Fibroblast of lung (primary cell): ENCODE measurements at regions not wholly inside any gene's neighbourhood (a gene's known extent, or its start where the extent isn't known, plus 50 kb on each side); places are given as distances from the start of the nearest gene placed in this dataset.

Experiments
- DNase-seq, 2 donors: peaks; one replicate each; pipeline versions ENCODE4 v3.0.0 to v3.0.0-alpha.2; 2010; ENCODE audit warnings: low read depth in 2 of 2
- H2AFZ ChIP-seq: 2 replicates; pipeline ENCODE4 v1.5.1; 2012; ENCODE audit warnings: low read length, control low read depth, inconsistent platforms
- H3K27ac ChIP-seq: 2 replicates; pipeline ENCODE4 v1.5.1; 2011; ENCODE audit warnings: low read length, control low read depth; ENCODE audit not compliant: insufficient read depth
- H3K27me3 ChIP-seq: 2 replicates; pipeline ENCODE4 v1.5.1; 2011; ENCODE audit warnings: mild to moderate bottlenecking, low read length; ENCODE audit not compliant: control insufficient read depth, insufficient read depth
- H3K36me3 ChIP-seq: 2 replicates; pipeline ENCODE4 v1.5.1; 2011; ENCODE audit warnings: low read length; ENCODE audit not compliant: control insufficient read depth, insufficient read depth
- H3K4me1 ChIP-seq: 2 replicates; pipeline ENCODE4 v1.5.1; 2011; ENCODE audit warnings: low read length; ENCODE audit not compliant: control insufficient read depth, insufficient read depth; ENCODE audit errors: extremely low read depth
- H3K4me2 ChIP-seq: 2 replicates; pipeline ENCODE4 v1.5.1; 2011; ENCODE audit warnings: low read length, control low read depth; ENCODE audit not compliant: insufficient read depth; ENCODE audit errors: extremely low read depth
- H3K4me3 ChIP-seq, 4 experiments: fragments of 200-600 bp in 1 of 4; sonication (generic) in 1 of 4; replicated peaks in 1 of 4; 2 replicates each; pipeline ENCODE4 v1.5.1; 2011 to 2016; ENCODE audit warnings: low read length in 4 of 4, low read depth in 3 of 4, mild to moderate bottlenecking in 3 of 4, control low read depth in 2 of 4, inconsistent platforms in 1 of 4, mixed read lengths in 1 of 4; ENCODE audit not compliant: insufficient read depth in 1 of 4; ENCODE audit errors: control extremely low read depth in 1 of 4
- H3K79me2 ChIP-seq: 2 replicates; pipeline ENCODE4 v1.5.1; 2012; ENCODE audit warnings: mild to moderate bottlenecking, low read length, inconsistent platforms; ENCODE audit not compliant: control insufficient read depth, insufficient read depth
- H3K9ac ChIP-seq: 2 replicates; pipeline ENCODE4 v1.5.1; 2011; ENCODE audit warnings: mild to moderate bottlenecking, low read length, control low read depth; ENCODE audit not compliant: insufficient read depth
- H3K9me3 ChIP-seq: 2 replicates; pipeline ENCODE4 v1.5.1; 2012; ENCODE audit warnings: low read depth, low read length; ENCODE audit not compliant: control insufficient read depth, insufficient read depth
- H4K20me1 ChIP-seq: 2 replicates; pipeline ENCODE4 v1.5.1; 2011; ENCODE audit warnings: low read length; ENCODE audit not compliant: control insufficient read depth, insufficient read depth; ENCODE audit errors: extremely low read depth
- EZH2 ChIP-seq: IDR thresholded peaks from 2 replicates; pipeline ENCODE4 v1.5.1; 2012; ENCODE audit warnings: low read length, control low read depth, mild to moderate bottlenecking; ENCODE audit errors: missing control alignments
- TF ChIP-seq, protein P1 (sequence below), 2 donors: IDR thresholded peaks in 1 of 2; conservative IDR thresholded peaks in 1 of 2; 1 replicate in 1 of 2; 2 replicates in 1 of 2; pipeline ENCODE4 v1.5.1; 2011 to 2012; ENCODE audit warnings: low read length in 2 of 2, control low read depth in 1 of 2, inconsistent platforms in 1 of 2, low read depth in 1 of 2, mild to moderate bottlenecking in 1 of 2

DNA sequence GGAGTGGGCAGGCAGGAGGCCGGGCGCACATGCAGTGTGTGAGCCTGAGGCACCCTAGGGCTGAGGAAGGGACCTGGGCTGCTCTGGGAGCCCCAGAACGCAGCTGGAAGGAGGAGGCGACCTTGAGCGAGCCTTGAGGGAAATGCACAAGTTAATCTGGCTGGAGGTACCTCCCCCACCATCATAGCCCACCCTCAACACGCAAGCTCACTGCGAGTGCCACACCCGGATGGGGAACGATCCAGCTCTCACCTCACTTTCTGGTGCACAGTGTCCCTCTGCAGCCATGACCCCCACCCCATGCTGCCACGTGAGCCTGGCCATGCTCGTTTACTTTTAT, 162.4 kb upstream of the PPP2R2D start:
- Histone ChIP-seq H3K27ac (no peak overlapping the region), H3K9ac (no peak overlapping the region), H3K27me3 (no peaks in the 10 kb centered on the region), H3K4me3 (no peak overlapping the region), H3K4me2 (no peak overlapping the region), H4K20me1 (no peaks in the 10 kb centered on the region), H3K36me3 (no peaks in the 10 kb centered on the region), H3K4me1 (no peaks in the 10 kb centered on the region), H3K79me2 (no peaks in the 10 kb centered on the region), H2AFZ (no peak overlapping the region), H3K9me3 (no peaks in the 10 kb centered on the region)
- no peak for DNase-seq
- TF ChIP-seq EZH2 = no peak
- TF ChIP-seq, protein P1, sequence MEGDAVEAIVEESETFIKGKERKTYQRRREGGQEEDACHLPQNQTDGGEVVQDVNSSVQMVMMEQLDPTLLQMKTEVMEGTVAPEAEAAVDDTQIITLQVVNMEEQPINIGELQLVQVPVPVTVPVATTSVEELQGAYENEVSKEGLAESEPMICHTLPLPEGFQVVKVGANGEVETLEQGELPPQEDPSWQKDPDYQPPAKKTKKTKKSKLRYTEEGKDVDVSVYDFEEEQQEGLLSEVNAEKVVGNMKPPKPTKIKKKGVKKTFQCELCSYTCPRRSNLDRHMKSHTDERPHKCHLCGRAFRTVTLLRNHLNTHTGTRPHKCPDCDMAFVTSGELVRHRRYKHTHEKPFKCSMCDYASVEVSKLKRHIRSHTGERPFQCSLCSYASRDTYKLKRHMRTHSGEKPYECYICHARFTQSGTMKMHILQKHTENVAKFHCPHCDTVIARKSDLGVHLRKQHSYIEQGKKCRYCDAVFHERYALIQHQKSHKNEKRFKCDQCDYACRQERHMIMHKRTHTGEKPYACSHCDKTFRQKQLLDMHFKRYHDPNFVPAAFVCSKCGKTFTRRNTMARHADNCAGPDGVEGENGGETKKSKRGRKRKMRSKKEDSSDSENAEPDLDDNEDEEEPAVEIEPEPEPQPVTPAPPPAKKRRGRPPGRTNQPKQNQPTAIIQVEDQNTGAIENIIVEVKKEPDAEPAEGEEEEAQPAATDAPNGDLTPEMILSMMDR (conservative IDR thresholded peaks at IDR 0.05 in 1 of 2, IDR thresholded peaks at IDR 0.05 in 1 of 2; ENCODE audit: low read depth in 1 of 2, low read length in 2 of 2) = no peak

DNA sequence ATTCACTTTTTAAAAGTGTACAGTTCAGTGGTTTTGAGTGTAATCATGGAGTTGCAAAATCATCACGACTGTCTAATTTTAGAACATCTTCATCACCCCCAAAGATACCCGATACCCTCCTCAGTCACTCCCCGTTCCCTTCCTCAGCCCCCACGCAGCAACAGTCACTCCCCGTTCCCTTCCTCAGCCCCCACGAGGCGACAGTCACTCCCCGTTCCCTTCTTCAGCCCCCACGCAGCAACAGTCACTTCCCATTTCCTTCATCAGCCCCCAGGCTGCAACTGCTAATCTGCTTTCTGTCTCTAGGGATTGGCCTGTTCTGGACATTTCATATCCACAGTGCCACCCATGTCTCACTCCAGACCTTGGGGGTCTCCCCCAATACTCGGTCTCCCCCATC, 161.6 kb upstream of the PPP2R2D start:
- H2AFZ ChIP-seq = no peak overlapping the region
- no peaks in the 10 kb centered on the region for H3K36me3 ChIP-seq

DNA sequence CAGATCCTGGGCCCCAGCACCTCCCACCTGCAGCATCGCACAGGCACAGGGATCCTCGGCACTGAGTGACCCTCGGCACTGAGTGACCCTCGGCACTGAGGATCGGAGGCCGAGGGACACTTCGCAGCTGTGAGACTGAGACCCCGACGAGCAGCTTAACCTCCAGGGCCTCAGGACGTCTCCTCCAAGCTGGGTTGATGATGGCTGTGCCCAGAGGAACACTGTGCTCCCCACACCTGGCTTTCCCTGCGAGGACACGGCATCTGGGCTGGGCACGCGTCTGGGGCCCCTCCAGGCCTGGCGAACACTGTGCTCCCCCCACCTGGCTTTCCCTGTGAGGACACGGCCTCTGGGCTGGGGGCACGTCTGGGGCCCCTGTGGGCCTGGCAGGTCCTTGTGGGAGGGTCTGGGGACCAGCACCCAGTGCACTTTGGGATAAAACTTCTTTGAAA, 158.3 kb upstream of the PPP2R2D start:
- Histone ChIP-seq H3K4me2 (no peak overlapping the region), H3K27me3 (no peaks in the 10 kb centered on the region), H3K36me3 (no peaks in the 10 kb centered on the region), H4K20me1 (no peaks in the 10 kb centered on the region), H3K9me3 (no peaks in the 10 kb centered on the region), H3K4me1 (no peaks in the 10 kb centered on the region), H3K79me2 (no peaks in the 10 kb centered on the region), H3K9ac (no peak overlapping the region), H3K27ac (no peak overlapping the region), H3K4me3 (no peak overlapping the region), H2AFZ (no peak overlapping the region)
- TF ChIP-seq, protein P1 (conservative IDR thresholded peaks at IDR 0.05 in 1 of 2, IDR thresholded peaks at IDR 0.05 in 1 of 2; ENCODE audit: low read depth in 1 of 2, low read length in 2 of 2) = no peak
- no peak for TF ChIP-seq EZH2
- DNase-seq = no peak

More for the DNA sequence above, 161.6 kb upstream of the PPP2R2D start:
- Histone ChIP-seq H3K4me3 (no peak overlapping the region), H3K79me2 (no peaks in the 10 kb centered on the region), H4K20me1 (no peaks in the 10 kb centered on the region), H3K4me2 (no peak overlapping the region), H3K4me1 (no peaks in the 10 kb centered on the region), H3K27me3 (no peaks in the 10 kb centered on the region), H3K9ac (no peak overlapping the region), H3K9me3 (no peaks in the 10 kb centered on the region), H3K27ac (no peak overlapping the region)
- TF ChIP-seq, protein P1 (conservative IDR thresholded peaks at IDR 0.05 in 1 of 2, IDR thresholded peaks at IDR 0.05 in 1 of 2; ENCODE audit: low read depth in 1 of 2, low read length in 2 of 2) = no peak
- TF ChIP-seq EZH2 = no peak
- DNase-seq = no peak
